ENCODE measurements at regions not wholly inside any gene's neighbourhood (a gene's known extent, or its start where the extent isn't known, plus 50 kb on each side); places are given as distances from the start of the nearest gene placed in this dataset.

DNA sequence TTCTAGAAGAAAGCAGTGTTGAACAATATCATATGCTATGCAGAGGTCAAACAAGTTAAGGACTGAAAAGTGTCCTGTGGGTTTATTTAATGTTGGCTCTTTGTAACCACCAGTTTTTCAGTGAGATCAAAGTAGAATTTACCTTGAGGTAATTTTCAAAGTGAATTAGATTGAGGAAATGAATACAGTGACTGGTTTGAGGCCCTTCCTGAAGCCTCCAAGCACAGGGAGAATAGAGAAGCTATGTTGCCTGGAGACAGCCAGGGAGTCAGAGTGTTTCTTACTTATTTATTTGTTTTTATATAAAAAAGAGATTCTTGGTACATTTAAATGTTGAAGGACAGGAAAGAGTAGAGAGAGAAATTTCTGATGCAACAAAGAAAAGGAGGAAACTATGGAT is 954.3 kb upstream of the SPRY2 start:
- intact Hi-C loops (cut with micrococcal nuclease): no loop called here
- ChIA-PET CTCF (no interaction called here), POLR2A (no interaction called here)
- Histone ChIP-seq H2AFZ (ENCODE audit: insufficient read depth, low read depth, low read length, poor library complexity, severe bottlenecking) (no peak overlapping the region), H3K9me3 (ENCODE audit: control extremely low read depth in 1 of 3, control insufficient read depth in 2 of 3, insufficient read depth in 1 of 3, low read length in 2 of 3) (no peaks in the 10 kb centered on the region), H3K27me3 (replicated peaks in 1 of 4; ENCODE audit: control extremely low read depth in 1 of 4, control insufficient read depth in 3 of 4, insufficient read depth in 4 of 4, low read length in 3 of 4) (no peaks in the 10 kb centered on the region), H3K27ac (ENCODE audit: low read length in 2 of 2) (no peak overlapping the region), H3K36me3 (replicated peaks in 1 of 2; ENCODE audit: control extremely low read depth in 1 of 2, control insufficient read depth in 1 of 2, extremely low read depth in 1 of 2, insufficient read depth in 2 of 2, low read length in 1 of 2) (no peaks in the 10 kb centered on the region), H3K4me3 (ENCODE audit: control extremely low read depth in 1 of 5, extremely low read depth in 1 of 5, insufficient read depth in 1 of 5, low read depth in 2 of 5, low read length in 4 of 5) (no peak overlapping the region), H3K4me2 (replicated peaks; ENCODE audit: low read depth, low read length, poor library complexity, severe bottlenecking) (no peak overlapping the region), H3K9ac (ENCODE audit: low read length) (no peak overlapping the region), H4K20me1 (ENCODE audit: control insufficient read depth, insufficient read depth, low read length, poor library complexity, severe bottlenecking) (no peaks in the 10 kb centered on the region), H3K4me1 (ENCODE audit: control insufficient read depth in 2 of 2, insufficient read depth in 2 of 2, low read length in 2 of 2) (no peaks in the 10 kb centered on the region), H3K79me2 (ENCODE audit: control insufficient read depth, insufficient read depth, low read length) (no peaks in the 10 kb centered on the region)
- TF ChIP-seq EZH2 (IDR thresholded peaks at IDR 0.05; ENCODE audit: borderline replicate concordance, insufficient read depth, low read depth, low read length, poor library complexity, severe bottlenecking): no peak
- TF ChIP-seq, protein P1, sequence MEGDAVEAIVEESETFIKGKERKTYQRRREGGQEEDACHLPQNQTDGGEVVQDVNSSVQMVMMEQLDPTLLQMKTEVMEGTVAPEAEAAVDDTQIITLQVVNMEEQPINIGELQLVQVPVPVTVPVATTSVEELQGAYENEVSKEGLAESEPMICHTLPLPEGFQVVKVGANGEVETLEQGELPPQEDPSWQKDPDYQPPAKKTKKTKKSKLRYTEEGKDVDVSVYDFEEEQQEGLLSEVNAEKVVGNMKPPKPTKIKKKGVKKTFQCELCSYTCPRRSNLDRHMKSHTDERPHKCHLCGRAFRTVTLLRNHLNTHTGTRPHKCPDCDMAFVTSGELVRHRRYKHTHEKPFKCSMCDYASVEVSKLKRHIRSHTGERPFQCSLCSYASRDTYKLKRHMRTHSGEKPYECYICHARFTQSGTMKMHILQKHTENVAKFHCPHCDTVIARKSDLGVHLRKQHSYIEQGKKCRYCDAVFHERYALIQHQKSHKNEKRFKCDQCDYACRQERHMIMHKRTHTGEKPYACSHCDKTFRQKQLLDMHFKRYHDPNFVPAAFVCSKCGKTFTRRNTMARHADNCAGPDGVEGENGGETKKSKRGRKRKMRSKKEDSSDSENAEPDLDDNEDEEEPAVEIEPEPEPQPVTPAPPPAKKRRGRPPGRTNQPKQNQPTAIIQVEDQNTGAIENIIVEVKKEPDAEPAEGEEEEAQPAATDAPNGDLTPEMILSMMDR (IDR thresholded peaks at IDR 0.05): no peak
- ATAC-seq (ENCODE audit: low read depth): no peak
- no peaks in the 10 kb centered on the region for H3K9me3 Mint-ChIP-seq (ENCODE audit: insufficient read depth)
- no peaks in the 10 kb centered on the region for H3K27me3 Mint-ChIP-seq
- H3K4me1 Mint-ChIP-seq: no peaks in the 10 kb centered on the region
- no peak overlapping the region for H3K27ac Mint-ChIP-seq
- no peak overlapping the region for H3K4me3 Mint-ChIP-seq
- DNase-seq: no peak

DNA sequence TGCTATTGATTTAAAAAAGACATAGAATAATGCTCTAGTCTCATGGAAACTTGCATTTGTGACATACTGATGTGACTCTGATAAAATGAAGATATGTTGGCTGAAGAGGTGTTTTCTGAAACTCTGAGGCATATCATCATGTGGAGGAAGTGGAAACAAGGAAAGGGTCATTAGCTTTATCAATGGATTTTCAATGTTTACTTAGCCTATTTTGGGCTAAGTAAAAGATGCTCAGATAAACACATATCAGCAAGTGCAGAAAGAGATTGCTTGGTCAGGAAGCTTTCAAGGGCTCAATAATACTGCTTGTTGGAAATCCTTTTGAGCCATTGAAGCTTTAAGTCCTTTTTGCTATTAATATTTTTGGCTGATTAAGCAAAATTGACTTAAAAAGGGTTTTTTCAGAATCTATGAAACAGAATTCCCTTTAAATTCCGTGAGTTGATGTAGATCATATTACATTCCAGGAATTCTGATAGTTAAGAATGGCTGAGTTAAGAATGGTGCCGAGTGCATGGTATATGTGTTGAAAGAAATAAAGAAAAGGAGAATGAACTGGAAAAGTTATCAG is 952.8 kb upstream of the SPRY2 start:
- 100% methylated on average over 2 of the region's 2 CpGs for WGBS (ENCODE audit: insufficient coverage)
- ChIA-PET POLR2A (no interaction called here), CTCF (no interaction called here)
- H4K20me1 ChIP-seq (ENCODE audit: control insufficient read depth, insufficient read depth, low read length, poor library complexity, severe bottlenecking): no peaks in the 10 kb centered on the region
- H3K4me1 Mint-ChIP-seq: no peaks in the 10 kb centered on the region
- no peak overlapping the region for H3K4me3 Mint-ChIP-seq
- H3K27ac ChIP-seq (ENCODE audit: low read length in 2 of 2): no peak overlapping the region
- H3K27ac Mint-ChIP-seq: no peak overlapping the region
- intact Hi-C loops (cut with micrococcal nuclease): no loop called here
- no peaks in the 10 kb centered on the region for H3K27me3 ChIP-seq (replicated peaks in 1 of 4; ENCODE audit: control extremely low read depth in 1 of 4, control insufficient read depth in 3 of 4, insufficient read depth in 4 of 4, low read length in 3 of 4)
- no peak overlapping the region for H3K4me2 ChIP-seq (replicated peaks; ENCODE audit: low read depth, low read length, poor library complexity, severe bottlenecking)
- H3K4me3 ChIP-seq (ENCODE audit: control extremely low read depth in 1 of 5, extremely low read depth in 1 of 5, insufficient read depth in 1 of 5, low read depth in 2 of 5, low read length in 4 of 5): no peak overlapping the region
- no peaks in the 10 kb centered on the region for H3K4me1 ChIP-seq (ENCODE audit: control insufficient read depth in 2 of 2, insufficient read depth in 2 of 2, low read length in 2 of 2)
- no peak overlapping the region for H2AFZ ChIP-seq (ENCODE audit: insufficient read depth, low read depth, low read length, poor library complexity, severe bottlenecking)
- H3K79me2 ChIP-seq (ENCODE audit: control insufficient read depth, insufficient read depth, low read length): no peaks in the 10 kb centered on the region
- no peaks in the 10 kb centered on the region for H3K9me3 ChIP-seq (ENCODE audit: control extremely low read depth in 1 of 3, control insufficient read depth in 2 of 3, insufficient read depth in 1 of 3, low read length in 2 of 3)
- no peak overlapping the region for H3K9ac ChIP-seq (ENCODE audit: low read length)
- ATAC-seq (ENCODE audit: low read depth) (no peak), DNase-seq (no peak)
- H3K36me3 ChIP-seq (replicated peaks in 1 of 2; ENCODE audit: control extremely low read depth in 1 of 2, control insufficient read depth in 1 of 2, extremely low read depth in 1 of 2, insufficient read depth in 2 of 2, low read length in 1 of 2): no peaks in the 10 kb centered on the region
- H3K27me3 Mint-ChIP-seq: no peaks in the 10 kb centered on the region
- TF ChIP-seq, protein P1 (IDR thresholded peaks at IDR 0.05): no peak
- no peak for TF ChIP-seq EZH2 (IDR thresholded peaks at IDR 0.05; ENCODE audit: borderline replicate concordance, insufficient read depth, low read depth, low read length, poor library complexity, severe bottlenecking)
- H3K9me3 Mint-ChIP-seq (ENCODE audit: insufficient read depth): no peaks in the 10 kb centered on the region
